WTC11 (cell line): ENCODE measurements at regions not wholly inside any gene's neighbourhood (a gene's known extent, or its start where the extent isn't known, plus 50 kb on each side); places are given as distances from the start of the nearest gene placed in this dataset.

Experiments
- ATAC-seq: fragments of 200-7000 bp; cut with Tn5 transposase; 2 replicates; pipeline ENCODE4 v1.10.0; 2021; ENCODE audit warnings: mild to moderate bottlenecking, moderate library complexity
- CTCF ChIA-PET: fragments of 300-600 bp; sonication (Branson Sonifier 250); formaldehyde crosslinking; loops from one replicate; lab custom pipeline; 2021; ENCODE audit warnings: antibody characterized with exemption; lab: Charles Lee
- POLR2A ChIA-PET: fragments of 350-600 bp; sonication (Branson Sonifier 250); formaldehyde crosslinking; loops from one replicate; lab custom pipeline; 2021; ENCODE audit warnings: antibody characterized with exemption; lab: Charles Lee
- DNase-seq: peaks from one replicate; pipeline ENCODE4 v3.0.0; 2021; ENCODE audit warnings: low spot score
- H3K27ac Mint-ChIP-seq: 2 replicates; pipeline ENCODE4 v1.8.0; 2021; ENCODE audit warnings: mixed read lengths
- H3K27me3 Mint-ChIP-seq: 2 replicates; pipeline ENCODE4 v1.8.0; 2021; ENCODE audit warnings: low read depth, mild to moderate bottlenecking, moderate library complexity, mixed read lengths
- H3K36me3 Mint-ChIP-seq: 2 replicates; pipeline ENCODE4 v1.8.0; 2021; ENCODE audit warnings: mixed read lengths
- H3K4me1 Mint-ChIP-seq: 2 replicates; pipeline ENCODE4 v1.8.0; 2022; ENCODE audit warnings: mixed read lengths
- H3K4me3 Mint-ChIP-seq: 2 replicates; pipeline ENCODE4 v1.8.0; 2021; ENCODE audit warnings: mild to moderate bottlenecking, moderate library complexity, mixed read lengths
- H3K9me3 Mint-ChIP-seq: 2 replicates; pipeline ENCODE4 v1.8.0; 2021; ENCODE audit warnings: mixed read lengths
- ARID4B ChIP-seq: sonication (generic); formaldehyde crosslinking; IDR thresholded peaks from 2 replicates; pipeline ENCODE4 v1.8.0; 2023; ENCODE audit warnings: missing genetic modification reagents, mild to moderate bottlenecking, borderline replicate concordance
- CDX4 ChIP-seq: fragments of 250-450 bp; sonication (Bioruptor Pico); IDR thresholded peaks from 2 replicates; pipeline ENCODE4 v1.9.0; 2021; ENCODE audit warnings: moderate library complexity, mild to moderate bottlenecking, inconsistent platforms, borderline replicate concordance
- ELF4 ChIP-seq: sonication (generic); formaldehyde crosslinking; IDR thresholded peaks from 2 replicates; pipeline ENCODE4 v1.8.1; 2022; ENCODE audit warnings: low read depth, mild to moderate bottlenecking, moderate library complexity, missing genetic modification reagents
- ESRRA ChIP-seq: sonication (generic); formaldehyde crosslinking; IDR thresholded peaks from 2 replicates; pipeline ENCODE4 v1.8.1; 2022; ENCODE audit warnings: mild to moderate bottlenecking, missing genetic modification reagents, borderline replicate concordance
- FOXP4 ChIP-seq: sonication (generic); formaldehyde crosslinking; IDR thresholded peaks from 2 replicates; pipeline ENCODE4 v1.8.0; 2022; ENCODE audit warnings: mild to moderate bottlenecking, missing genetic modification reagents
- GRHL2 ChIP-seq: fragments of 250-450 bp; sonication (Bioruptor Pico); IDR thresholded peaks from 2 replicates; pipeline ENCODE4 v1.8.0; 2022; ENCODE audit warnings: mild to moderate bottlenecking, moderate library complexity; ENCODE audit not compliant: insufficient replicate concordance, severe bottlenecking
- GTF2I ChIP-seq: fragments of 250-450 bp; sonication (Bioruptor Pico); conservative IDR thresholded peaks from 2 replicates; pipeline ENCODE4 v1.4.0; 2021; ENCODE audit warnings: mild to moderate bottlenecking
- JAZF1 ChIP-seq: fragments of 250-450 bp; sonication (Bioruptor Pico); IDR thresholded peaks from 2 replicates; pipeline ENCODE4 v1.9.0; 2021; ENCODE audit warnings: moderate library complexity, mild to moderate bottlenecking, inconsistent platforms
- NFE2L1 ChIP-seq: sonication (generic); formaldehyde crosslinking; IDR thresholded peaks from 2 replicates; pipeline ENCODE4 v1.8.1; 2023; ENCODE audit warnings: missing genetic modification reagents
- NR1H2 ChIP-seq: sonication (generic); formaldehyde crosslinking; IDR thresholded peaks from 2 replicates; pipeline ENCODE4 v1.9.0; 2021; ENCODE audit warnings: mild to moderate bottlenecking, moderate library complexity, missing genetic modification reagents
- OVOL2 ChIP-seq: fragments of 250-450 bp; sonication (Bioruptor Pico); IDR thresholded peaks from 2 replicates; pipeline ENCODE4 v1.9.0; 2021; ENCODE audit warnings: mild to moderate bottlenecking, borderline replicate concordance
- PRRX2 ChIP-seq: fragments of 250-450 bp; sonication (Bioruptor Pico); IDR thresholded peaks from 2 replicates; pipeline ENCODE4 v1.8.0; 2021; ENCODE audit warnings: mild to moderate bottlenecking
- SP1 ChIP-seq: sonication (generic); formaldehyde crosslinking; conservative IDR thresholded peaks from 2 replicates; pipeline ENCODE4 v1.8.1; 2022; ENCODE audit warnings: missing genetic modification reagents
- TEAD1 ChIP-seq: sonication (generic); formaldehyde crosslinking; IDR thresholded peaks from 2 replicates; pipeline ENCODE4 v1.8.0; 2022; ENCODE audit warnings: mild to moderate bottlenecking, missing genetic modification reagents
- TEAD4 ChIP-seq: sonication (generic); formaldehyde crosslinking; IDR thresholded peaks from 2 replicates; pipeline ENCODE4 v1.8.0; 2022; ENCODE audit warnings: mild to moderate bottlenecking, missing genetic modification reagents
- ZBTB21 ChIP-seq: sonication (generic); formaldehyde crosslinking; IDR thresholded peaks from 2 replicates; pipeline ENCODE4 v1.8.1; 2023; ENCODE audit warnings: mild to moderate bottlenecking, missing genetic modification reagents, borderline replicate concordance
- ZNF121 ChIP-seq: sonication (generic); formaldehyde crosslinking; IDR thresholded peaks from 2 replicates; pipeline ENCODE4 v1.8.0; 2023; ENCODE audit warnings: missing genetic modification reagents
- ZNF219 ChIP-seq: sonication (generic); formaldehyde crosslinking; IDR thresholded peaks from 2 replicates; pipeline ENCODE4 v1.8.0; 2023; ENCODE audit warnings: missing genetic modification reagents, mild to moderate bottlenecking, borderline replicate concordance
- ZNF396 ChIP-seq: fragments of 250-450 bp; sonication (Bioruptor Pico); IDR thresholded peaks from 2 replicates; pipeline ENCODE4 v1.8.0; 2021; ENCODE audit warnings: mild to moderate bottlenecking, moderate library complexity, borderline replicate concordance
- TF ChIP-seq, protein P1 (sequence below): sonication (generic); formaldehyde crosslinking; IDR thresholded peaks from 2 replicates; pipeline ENCODE4 v1.8.1; 2022; ENCODE audit warnings: low read depth, mild to moderate bottlenecking, moderate library complexity, missing genetic modification reagents, borderline replicate concordance
- TF ChIP-seq, protein P2 (sequence below): sonication (generic); formaldehyde crosslinking; IDR thresholded peaks from 2 replicates; pipeline ENCODE4 v1.8.1; 2023; ENCODE audit warnings: mild to moderate bottlenecking, missing genetic modification reagents, moderate library complexity
- TF ChIP-seq, protein P3 (sequence below): sonication (generic); formaldehyde crosslinking; IDR thresholded peaks from 2 replicates; pipeline ENCODE4 v1.8.0; 2022; ENCODE audit warnings: missing genetic modification reagents

DNA sequence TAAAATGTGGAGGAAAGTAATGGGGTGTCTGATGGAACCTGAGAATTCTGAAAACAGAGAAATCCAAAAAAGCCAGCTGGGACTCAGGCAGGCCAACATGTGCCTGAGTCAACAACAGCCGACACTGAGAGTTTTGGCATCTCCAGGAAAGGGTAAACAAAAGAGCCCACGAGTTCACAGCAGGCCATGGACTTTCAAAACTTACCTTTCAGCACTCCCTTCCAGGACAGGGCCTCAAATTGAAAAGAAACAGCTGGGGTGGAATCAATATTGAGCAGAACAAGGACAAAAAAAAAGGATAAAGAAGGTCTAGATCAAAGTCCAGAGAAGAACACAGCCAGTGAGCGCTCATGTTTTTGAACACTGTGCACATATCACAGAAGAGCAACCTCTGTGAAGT, 735.4 kb upstream of the GRM7 start:
- TF ChIP-seq NR1H2 (CRISPR knock-in tag) (no peak), CDX4 (no peak), NFE2L1 (CRISPR knock-in tag) (no peak), ZNF396 (CRISPR knock-in tag) (no peak), TEAD1 (CRISPR knock-in tag) (no peak), ESRRA (no peak), TEAD4 (CRISPR knock-in tag) (no peak), GRHL2 (CRISPR knock-in tag) (no peak), SP1 (no peak), JAZF1 (no peak)
- TF ChIP-seq, protein P1, sequence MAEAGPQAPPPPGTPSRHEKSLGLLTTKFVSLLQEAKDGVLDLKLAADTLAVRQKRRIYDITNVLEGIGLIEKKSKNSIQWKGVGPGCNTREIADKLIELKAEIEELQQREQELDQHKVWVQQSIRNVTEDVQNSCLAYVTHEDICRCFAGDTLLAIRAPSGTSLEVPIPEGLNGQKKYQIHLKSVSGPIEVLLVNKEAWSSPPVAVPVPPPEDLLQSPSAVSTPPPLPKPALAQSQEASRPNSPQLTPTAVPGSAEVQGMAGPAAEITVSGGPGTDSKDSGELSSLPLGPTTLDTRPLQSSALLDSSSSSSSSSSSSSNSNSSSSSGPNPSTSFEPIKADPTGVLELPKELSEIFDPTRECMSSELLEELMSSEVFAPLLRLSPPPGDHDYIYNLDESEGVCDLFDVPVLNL (CRISPR knock-in tag): no peak
- ChIA-PET POLR2A (no interaction called here), CTCF (no interaction called here)
- no peak overlapping the region for H3K4me3 Mint-ChIP-seq
- peaks cover 56% of the 10 kb centered on the region for H3K9me3 Mint-ChIP-seq
- peaks cover 29% of the 10 kb centered on the region for H3K36me3 Mint-ChIP-seq
- H3K27ac Mint-ChIP-seq: no peak overlapping the region
- peaks cover 9% of the 10 kb centered on the region for H3K4me1 Mint-ChIP-seq
- no peak for ATAC-seq
- DNase-seq: no peak
- no peaks in the 10 kb centered on the region for H3K27me3 Mint-ChIP-seq

DNA sequence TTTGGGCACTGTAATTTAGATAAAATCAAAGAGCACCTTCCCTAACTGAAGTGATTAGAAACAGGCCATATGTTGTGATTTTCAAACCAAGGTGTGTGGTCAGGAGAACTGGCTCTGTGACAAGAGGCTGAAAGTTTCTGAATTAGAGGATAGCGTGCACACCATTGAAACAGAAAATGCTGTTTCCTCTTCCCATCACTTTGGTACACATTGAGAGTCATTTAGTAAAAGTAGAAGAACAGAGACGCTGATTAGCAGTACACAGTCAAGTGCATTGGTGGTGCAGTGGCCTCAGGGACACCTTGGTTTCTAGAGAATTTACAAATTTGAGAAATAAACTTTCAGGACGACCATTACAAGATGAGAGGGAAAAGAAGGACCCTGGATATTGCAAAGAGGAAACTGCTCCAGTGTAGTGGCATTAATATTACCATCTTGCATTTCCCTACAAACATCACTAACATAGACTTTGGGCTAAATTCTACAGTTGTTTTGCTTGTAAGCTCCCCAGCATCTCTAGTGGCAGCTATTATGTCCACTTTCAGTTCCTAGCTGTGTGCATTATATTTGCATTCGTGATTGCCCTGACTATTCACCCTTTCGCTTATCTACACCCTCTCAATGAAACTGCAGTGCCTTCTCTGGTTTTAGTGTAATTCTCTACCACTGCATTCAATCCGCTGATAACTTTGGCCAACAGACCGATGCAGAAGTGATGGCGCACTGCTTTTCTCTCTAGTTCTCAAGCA, 728.1 kb upstream of the GRM7 start:
- POLR2A ChIA-PET: no interaction called here
- Mint-ChIP-seq H3K4me3 (no peak overlapping the region), H3K36me3 (peaks cover 21% of the 10 kb centered on the region), H3K27me3 (no peaks in the 10 kb centered on the region), H3K9me3 (peaks cover 57% of the 10 kb centered on the region), H3K4me1 (no peaks in the 10 kb centered on the region), H3K27ac (no peak overlapping the region)
- CTCF ChIA-PET: no interaction called here
- ATAC-seq: no peak
- no peak for DNase-seq
- TF ChIP-seq ARID4B (CRISPR knock-in tag) (no peak), ZNF121 (no peak), ZBTB21 (CRISPR knock-in tag) (no peak), PRRX2 (CRISPR knock-in tag) (no peak), GTF2I (CRISPR knock-in tag) (no peak), OVOL2 (CRISPR knock-in tag) (no peak), ELF4 (CRISPR knock-in tag) (no peak), FOXP4 (no peak), ZNF219 (CRISPR knock-in tag) (no peak)
- TF ChIP-seq, protein P1 (CRISPR knock-in tag): no peak
- TF ChIP-seq, protein P2, sequence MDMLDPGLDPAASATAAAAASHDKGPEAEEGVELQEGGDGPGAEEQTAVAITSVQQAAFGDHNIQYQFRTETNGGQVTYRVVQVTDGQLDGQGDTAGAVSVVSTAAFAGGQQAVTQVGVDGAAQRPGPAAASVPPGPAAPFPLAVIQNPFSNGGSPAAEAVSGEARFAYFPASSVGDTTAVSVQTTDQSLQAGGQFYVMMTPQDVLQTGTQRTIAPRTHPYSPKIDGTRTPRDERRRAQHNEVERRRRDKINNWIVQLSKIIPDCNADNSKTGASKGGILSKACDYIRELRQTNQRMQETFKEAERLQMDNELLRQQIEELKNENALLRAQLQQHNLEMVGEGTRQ (CRISPR knock-in tag): no peak
- TF ChIP-seq, protein P3, sequence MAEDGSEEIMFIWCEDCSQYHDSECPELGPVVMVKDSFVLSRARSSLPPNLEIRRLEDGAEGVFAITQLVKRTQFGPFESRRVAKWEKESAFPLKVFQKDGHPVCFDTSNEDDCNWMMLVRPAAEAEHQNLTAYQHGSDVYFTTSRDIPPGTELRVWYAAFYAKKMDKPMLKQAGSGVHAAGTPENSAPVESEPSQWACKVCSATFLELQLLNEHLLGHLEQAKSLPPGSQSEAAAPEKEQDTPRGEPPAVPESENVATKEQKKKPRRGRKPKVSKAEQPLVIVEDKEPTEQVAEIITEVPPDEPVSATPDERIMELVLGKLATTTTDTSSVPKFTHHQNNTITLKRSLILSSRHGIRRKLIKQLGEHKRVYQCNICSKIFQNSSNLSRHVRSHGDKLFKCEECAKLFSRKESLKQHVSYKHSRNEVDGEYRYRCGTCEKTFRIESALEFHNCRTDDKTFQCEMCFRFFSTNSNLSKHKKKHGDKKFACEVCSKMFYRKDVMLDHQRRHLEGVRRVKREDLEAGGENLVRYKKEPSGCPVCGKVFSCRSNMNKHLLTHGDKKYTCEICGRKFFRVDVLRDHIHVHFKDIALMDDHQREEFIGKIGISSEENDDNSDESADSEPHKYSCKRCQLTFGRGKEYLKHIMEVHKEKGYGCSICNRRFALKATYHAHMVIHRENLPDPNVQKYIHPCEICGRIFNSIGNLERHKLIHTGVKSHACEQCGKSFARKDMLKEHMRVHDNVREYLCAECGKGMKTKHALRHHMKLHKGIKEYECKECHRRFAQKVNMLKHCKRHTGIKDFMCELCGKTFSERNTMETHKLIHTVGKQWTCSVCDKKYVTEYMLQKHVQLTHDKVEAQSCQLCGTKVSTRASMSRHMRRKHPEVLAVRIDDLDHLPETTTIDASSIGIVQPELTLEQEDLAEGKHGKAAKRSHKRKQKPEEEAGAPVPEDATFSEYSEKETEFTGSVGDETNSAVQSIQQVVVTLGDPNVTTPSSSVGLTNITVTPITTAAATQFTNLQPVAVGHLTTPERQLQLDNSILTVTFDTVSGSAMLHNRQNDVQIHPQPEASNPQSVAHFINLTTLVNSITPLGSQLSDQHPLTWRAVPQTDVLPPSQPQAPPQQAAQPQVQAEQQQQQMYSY (CRISPR knock-in tag): no peak
